HEK293 (cell line): ENCODE measurements at regions not wholly inside any gene's neighbourhood (a gene's known extent, or its start where the extent isn't known, plus 50 kb on each side); places are given as distances from the start of the nearest gene placed in this dataset.

Experiments
- CTCF ChIA-PET: fragments of 350-600 bp; formaldehyde crosslinking; extraction: SDS; loops from one replicate; lab custom pipeline; 2021; ENCODE audit warnings: antibody characterized with exemption; lab: Yijun Ruan, JAX
- POLR2A ChIA-PET: fragments of 300-600 bp; formaldehyde crosslinking; extraction: SDS; loops from one replicate; lab custom pipeline; 2020; ENCODE audit warnings: antibody characterized with exemption, inconsistent platforms; lab: Yijun Ruan, JAX
- H3K27ac ChIP-seq: fragments of 200-500 bp; sonication (Bioruptor generic); 2 replicates; pipeline ENCODE4 v1.5.1; 2014; ENCODE audit warnings: low read depth, low read length, control low read depth, inconsistent platforms; ENCODE audit errors: extremely low read depth
- H3K36me3 ChIP-seq, 2 experiments: fragments of 200-500 bp in 1 of 2; sonication (Bioruptor generic) in 1 of 2; 1 replicate in 1 of 2; 2 replicates in 1 of 2; pipeline ENCODE4 v1.5.1; 2014 to 2017; ENCODE audit warnings: inconsistent platforms in 2 of 2, low read length in 2 of 2; ENCODE audit not compliant: control insufficient read depth in 2 of 2, insufficient read depth in 1 of 2
- H3K4me1 ChIP-seq: fragments of 200-500 bp; sonication (Bioruptor generic); 2 replicates; pipeline ENCODE4 v1.5.1; 2014; ENCODE audit warnings: mild to moderate bottlenecking, low read length, inconsistent platforms; ENCODE audit not compliant: control insufficient read depth, insufficient read depth
- H3K4me3 ChIP-seq: 2 replicates; pipeline ENCODE4 v1.5.1; 2011; ENCODE audit warnings: low read depth, mild to moderate bottlenecking, control low read depth, low read length, moderate library complexity
- H3K9me3 ChIP-seq: fragments of 200-500 bp; sonication (Bioruptor generic); 2 replicates; pipeline ENCODE4 v1.5.1; 2014; ENCODE audit warnings: low read depth, low read length, inconsistent platforms; ENCODE audit not compliant: control insufficient read depth, insufficient read depth
- AEBP2 ChIP-seq: fragments of 450-650 bp; formaldehyde crosslinking; IDR thresholded peaks from 2 replicates; pipeline ENCODE4 v1.5.1; 2016; ENCODE audit warnings: missing biosample characterization, missing genetic modification characterization, borderline replicate concordance
- KLF8 ChIP-seq: fragments of 450-650 bp; formaldehyde crosslinking; IDR thresholded peaks from 2 replicates; pipeline ENCODE4 v1.5.1; 2016; ENCODE audit warnings: missing biosample characterization, missing genetic modification characterization
- REPIN1 ChIP-seq: fragments of 450-650 bp; formaldehyde crosslinking; IDR thresholded peaks from 2 replicates; pipeline ENCODE4 v1.5.1; 2017; ENCODE audit warnings: missing biosample characterization, missing genetic modification characterization, low read depth
- ZBTB17 ChIP-seq: fragments of 450-650 bp; formaldehyde crosslinking; IDR thresholded peaks from 2 replicates; pipeline ENCODE4 v1.5.1; 2016; ENCODE audit warnings: missing biosample characterization, missing genetic modification characterization
- ZFHX2 ChIP-seq: fragments of 450-650 bp; formaldehyde crosslinking; conservative IDR thresholded peaks from 2 replicates; pipeline ENCODE4 v1.5.1; 2016; ENCODE audit warnings: missing biosample characterization, missing genetic modification characterization
- ZNF146 ChIP-seq: fragments of 450-650 bp; formaldehyde crosslinking; IDR thresholded peaks from 2 replicates; pipeline ENCODE4 v1.5.1; 2016; ENCODE audit warnings: missing biosample characterization, missing genetic modification characterization
- ZNF174 ChIP-seq: fragments of 450-650 bp; formaldehyde crosslinking; IDR thresholded peaks from 2 replicates; pipeline ENCODE4 v1.5.0; 2017; ENCODE audit warnings: missing biosample characterization, mild to moderate bottlenecking, missing genetic modification characterization
- ZNF175 ChIP-seq: fragments of 450-650 bp; formaldehyde crosslinking; IDR thresholded peaks from 2 replicates; pipeline ENCODE4 v1.5.1; 2016; ENCODE audit warnings: missing biosample characterization, missing genetic modification characterization
- ZNF2 ChIP-seq: fragments of 450-650 bp; formaldehyde crosslinking; IDR thresholded peaks from 2 replicates; pipeline ENCODE4 v1.5.1; 2016; ENCODE audit warnings: missing biosample characterization, missing genetic modification characterization
- ZNF280C ChIP-seq: fragments of 450-650 bp; formaldehyde crosslinking; IDR thresholded peaks from 2 replicates; pipeline ENCODE4 v1.5.1; 2016; ENCODE audit warnings: missing biosample characterization, missing genetic modification characterization
- ZNF341 ChIP-seq: fragments of 450-650 bp; formaldehyde crosslinking; IDR thresholded peaks from 2 replicates; pipeline ENCODE4; 2016; ENCODE audit warnings: low read depth, missing biosample characterization, missing genetic modification characterization
- ZNF548 ChIP-seq: fragments of 450-650 bp; formaldehyde crosslinking; IDR thresholded peaks from 2 replicates; pipeline ENCODE4 v1.5.1; 2016; ENCODE audit warnings: missing biosample characterization, missing genetic modification characterization
- ZNF558 ChIP-seq: fragments of 450-650 bp; formaldehyde crosslinking; IDR thresholded peaks from 2 replicates; pipeline ENCODE4 v1.5.1; 2016; ENCODE audit warnings: missing biosample characterization, missing genetic modification characterization
- ZNF561 ChIP-seq: fragments of 450-650 bp; IDR thresholded peaks from 2 replicates; pipeline ENCODE4 v1.5.1; 2018; ENCODE audit warnings: missing biosample characterization, missing genetic modification characterization, borderline replicate concordance
- ZNF571 ChIP-seq: fragments of 450-650 bp; formaldehyde crosslinking; IDR thresholded peaks from 2 replicates; pipeline ENCODE4 v1.5.0; 2017; ENCODE audit warnings: missing biosample characterization, missing genetic modification characterization
- ZNF626 ChIP-seq: fragments of 450-650 bp; sonication (Bioruptor Pico); formaldehyde crosslinking; IDR thresholded peaks from 2 replicates; pipeline ENCODE4 v1.5.1; 2018; ENCODE audit warnings: missing biosample characterization, missing genetic modification characterization, inconsistent platforms
- ZNF654 ChIP-seq: fragments of 450-650 bp; formaldehyde crosslinking; IDR thresholded peaks from 2 replicates; pipeline ENCODE4 v1.5.1; 2016; ENCODE audit warnings: low read depth, missing biosample characterization, missing genetic modification characterization
- ZNF660 ChIP-seq: fragments of 450-650 bp; IDR thresholded peaks from 2 replicates; pipeline ENCODE4 v1.5.1; 2018; ENCODE audit warnings: missing biosample characterization, mild to moderate bottlenecking, missing genetic modification characterization
- TF ChIP-seq, protein P1 (sequence below): fragments of 450-650 bp; formaldehyde crosslinking; IDR thresholded peaks from 2 replicates; pipeline ENCODE4 v1.5.1; 2016; ENCODE audit warnings: missing biosample characterization, missing genetic modification characterization, borderline replicate concordance
- TF ChIP-seq, protein P2 (sequence below): fragments of 450-650 bp; formaldehyde crosslinking; IDR thresholded peaks from 2 replicates; pipeline ENCODE4 v1.5.1; 2016; ENCODE audit warnings: missing biosample characterization, missing genetic modification characterization, low read depth

GRCh38 chrX:95290455-95290854, 1394.2 kb upstream of the DIAPH2 start:
- no peak overlapping the region for H3K4me3 ChIP-seq
- no peak overlapping the region for H3K27ac ChIP-seq
- ChIA-PET CTCF (no interaction called here), POLR2A (no interaction called here)
- TF ChIP-seq ZNF626 (tag by site-specific recombination) (no peak), ZNF548 (tag by site-specific recombination) (no peak)
- H3K9me3 ChIP-seq, result no peaks in the 10 kb centered on the region
- no peaks in the 10 kb centered on the region for H3K4me1 ChIP-seq
- no peaks in the 10 kb centered on the region for H3K36me3 ChIP-seq

DNA sequence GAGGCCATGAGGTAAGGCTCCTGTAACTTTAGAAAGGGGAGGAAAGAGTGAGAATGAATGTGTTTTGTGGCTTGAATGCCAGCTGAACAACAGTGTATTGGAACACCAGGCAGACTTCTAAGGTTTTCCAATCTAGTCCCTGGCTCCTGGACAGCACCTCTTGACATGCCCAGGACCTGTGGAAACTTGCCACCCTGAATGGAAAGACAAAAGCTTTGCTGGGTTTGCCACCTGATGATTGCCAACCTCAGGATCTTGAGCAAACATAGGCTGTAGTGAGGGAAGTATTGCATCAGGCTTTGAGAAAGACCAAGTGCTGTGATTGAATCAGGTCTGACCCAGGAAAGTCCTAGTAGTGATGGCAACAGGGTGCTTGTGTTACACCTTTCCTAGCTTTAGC, 1393.1 kb upstream of the DIAPH2 start:
- CTCF ChIA-PET, result interaction anchor here (0.6 to 0.7 kb wide), 2 partner anchors 27 to 891 kb away, joined by 3 read pairs; no protein-coding TSS in a partner anchor
- POLR2A ChIA-PET, result no interaction called here

GRCh38 chrX:95318882-95319281, 1365.8 kb upstream of the DIAPH2 start:
- Histone ChIP-seq H3K4me3 (no peak overlapping the region), H3K9me3 (no peaks in the 10 kb centered on the region; the same call in 1 of the 2 replicates), H3K4me1 (no peaks in the 10 kb centered on the region), H3K27ac (no peak overlapping the region), H3K36me3 (no peaks in the 10 kb centered on the region)
- POLR2A ChIA-PET, result no interaction called here
- TF ChIP-seq ZNF660 (peak; percentile 35; the same call in 1 of the 2 replicates), ZNF571 (tag by site-specific recombination) (no peak), ZNF146 (tag by site-specific recombination) (no peak), ZNF558 (tag by site-specific recombination) (no peak), ZNF561 (tag by site-specific recombination) (no peak), ZNF175 (tag by site-specific recombination) (no peak), ZNF654 (tag by site-specific recombination) (peak; percentile 41), KLF8 (tag by site-specific recombination) (no peak)
- TF ChIP-seq, protein P1, sequence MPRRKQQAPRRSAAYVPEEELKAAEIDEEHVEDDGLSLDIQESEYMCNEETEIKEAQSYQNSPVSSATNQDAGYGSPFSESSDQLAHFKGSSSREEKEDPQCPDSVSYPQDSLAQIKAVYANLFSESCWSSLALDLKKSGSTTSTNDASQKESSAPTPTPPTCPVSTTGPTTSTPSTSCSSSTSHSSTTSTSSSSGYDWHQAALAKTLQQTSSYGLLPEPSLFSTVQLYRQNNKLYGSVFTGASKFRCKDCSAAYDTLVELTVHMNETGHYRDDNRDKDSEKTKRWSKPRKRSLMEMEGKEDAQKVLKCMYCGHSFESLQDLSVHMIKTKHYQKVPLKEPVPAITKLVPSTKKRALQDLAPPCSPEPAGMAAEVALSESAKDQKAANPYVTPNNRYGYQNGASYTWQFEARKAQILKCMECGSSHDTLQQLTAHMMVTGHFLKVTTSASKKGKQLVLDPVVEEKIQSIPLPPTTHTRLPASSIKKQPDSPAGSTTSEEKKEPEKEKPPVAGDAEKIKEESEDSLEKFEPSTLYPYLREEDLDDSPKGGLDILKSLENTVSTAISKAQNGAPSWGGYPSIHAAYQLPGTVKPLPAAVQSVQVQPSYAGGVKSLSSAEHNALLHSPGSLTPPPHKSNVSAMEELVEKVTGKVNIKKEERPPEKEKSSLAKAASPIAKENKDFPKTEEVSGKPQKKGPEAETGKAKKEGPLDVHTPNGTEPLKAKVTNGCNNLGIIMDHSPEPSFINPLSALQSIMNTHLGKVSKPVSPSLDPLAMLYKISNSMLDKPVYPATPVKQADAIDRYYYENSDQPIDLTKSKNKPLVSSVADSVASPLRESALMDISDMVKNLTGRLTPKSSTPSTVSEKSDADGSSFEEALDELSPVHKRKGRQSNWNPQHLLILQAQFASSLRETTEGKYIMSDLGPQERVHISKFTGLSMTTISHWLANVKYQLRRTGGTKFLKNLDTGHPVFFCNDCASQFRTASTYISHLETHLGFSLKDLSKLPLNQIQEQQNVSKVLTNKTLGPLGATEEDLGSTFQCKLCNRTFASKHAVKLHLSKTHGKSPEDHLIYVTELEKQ (tag by site-specific recombination), result no peak
- CTCF ChIA-PET, result interaction anchor here (0.5 to 1.4 kb wide), 5 partner anchors 10 to 1404 kb away, joined by 3 to 5 read pairs (median 4); no protein-coding TSS in a partner anchor

More for the DNA sequence above, 1393.1 kb upstream of the DIAPH2 start:
- Histone ChIP-seq H3K9me3 (no peaks in the 10 kb centered on the region), H3K4me1 (no peaks in the 10 kb centered on the region), H3K4me3 (no peak overlapping the region), H3K27ac (no peak overlapping the region), H3K36me3 (no peaks in the 10 kb centered on the region)
- TF ChIP-seq AEBP2 (tag by site-specific recombination), result no peak

DNA sequence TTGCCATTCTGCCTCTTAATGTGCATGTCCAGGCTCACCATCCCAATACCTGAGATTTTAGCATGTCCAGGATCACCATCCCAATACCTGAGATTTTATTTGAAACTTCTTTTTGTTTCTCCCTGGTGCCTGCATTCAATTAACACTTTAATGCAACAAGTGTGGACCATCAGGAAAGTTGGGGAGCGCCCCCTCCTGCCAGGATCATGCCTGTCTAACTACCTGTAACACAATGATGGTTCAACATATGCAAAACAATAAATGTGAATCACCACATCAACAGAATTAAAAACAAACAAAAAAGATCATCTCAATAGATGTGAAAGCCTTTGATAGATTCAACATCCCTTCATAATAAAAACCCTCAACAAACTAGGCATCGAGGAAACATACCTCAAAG, 1359.5 kb upstream of the DIAPH2 start:
- Histone ChIP-seq H3K27ac (no peak overlapping the region), H3K9me3 (no peaks in the 10 kb centered on the region; the same call in 1 of the 2 replicates), H3K4me3 (no peak overlapping the region), H3K36me3 (no peaks in the 10 kb centered on the region), H3K4me1 (no peaks in the 10 kb centered on the region)
- TF ChIP-seq ZNF341 (tag by site-specific recombination), result no peak
- TF ChIP-seq ZNF280C, result no peak
- no peak for TF ChIP-seq ZNF174 (tag by site-specific recombination)
- no peak for TF ChIP-seq ZBTB17 (tag by site-specific recombination)
- TF ChIP-seq ZFHX2, result no peak
- TF ChIP-seq, protein P2, sequence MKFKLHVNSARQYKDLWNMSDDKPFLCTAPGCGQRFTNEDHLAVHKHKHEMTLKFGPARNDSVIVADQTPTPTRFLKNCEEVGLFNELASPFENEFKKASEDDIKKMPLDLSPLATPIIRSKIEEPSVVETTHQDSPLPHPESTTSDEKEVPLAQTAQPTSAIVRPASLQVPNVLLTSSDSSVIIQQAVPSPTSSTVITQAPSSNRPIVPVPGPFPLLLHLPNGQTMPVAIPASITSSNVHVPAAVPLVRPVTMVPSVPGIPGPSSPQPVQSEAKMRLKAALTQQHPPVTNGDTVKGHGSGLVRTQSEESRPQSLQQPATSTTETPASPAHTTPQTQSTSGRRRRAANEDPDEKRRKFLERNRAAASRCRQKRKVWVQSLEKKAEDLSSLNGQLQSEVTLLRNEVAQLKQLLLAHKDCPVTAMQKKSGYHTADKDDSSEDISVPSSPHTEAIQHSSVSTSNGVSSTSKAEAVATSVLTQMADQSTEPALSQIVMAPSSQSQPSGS (tag by site-specific recombination), result no peak
- TF ChIP-seq ZNF2, result no peak
- TF ChIP-seq REPIN1 (tag by site-specific recombination), result no peak
- POLR2A ChIA-PET, result no interaction called here
- CTCF ChIA-PET, result no interaction called here
